ENCODE measurements at regions not wholly inside any gene's neighbourhood (a gene's known extent, or its start where the extent isn't known, plus 50 kb on each side); places are given as distances from the start of the nearest gene placed in this dataset.

GRCh38 chr2:16739778-16740581 lies 74.3 kb upstream of the CYRIA start:
- Histone ChIP-seq H3K4me3 (ENCODE audit: low read depth, low read length) (no peak overlapping the region), H3K36me3 (no peaks in the 10 kb centered on the region), H3K27ac (no peak overlapping the region), H3K27me3 (ENCODE audit: insufficient read depth, low read depth, severe bottlenecking) (no peaks in the 10 kb centered on the region), H3K9me3 (ENCODE audit: severe bottlenecking) (no peaks in the 10 kb centered on the region)
- DNase-seq: no peak
- no peak for TF ChIP-seq CTCF (IDR thresholded peaks at IDR 0.05; ENCODE audit: low read depth, low read length)

- Histone ChIP-seq H3K27me3 (ENCODE audit: insufficient read depth, low read depth, severe bottlenecking) (no peaks in the 10 kb centered on the region), H3K4me3 (ENCODE audit: low read depth, low read length) (no peak overlapping the region), H3K36me3 (no peaks in the 10 kb centered on the region), H3K27ac (no peak overlapping the region), H3K9me3 (ENCODE audit: severe bottlenecking) (no peaks in the 10 kb centered on the region)
- TF ChIP-seq CTCF (IDR thresholded peaks at IDR 0.05; ENCODE audit: low read depth, low read length): no peak
- DNase-seq: no peak
Observed at GRCh38 chr2:16738361-16739225, 73.0 kb upstream of the CYRIA start.

- no peaks in the 10 kb centered on the region for H3K9me3 ChIP-seq (ENCODE audit: severe bottlenecking)
- DNase-seq: no peak
- TF ChIP-seq CTCF (IDR thresholded peaks at IDR 0.05; ENCODE audit: low read depth, low read length): no peak
- no peaks in the 10 kb centered on the region for H3K36me3 ChIP-seq
- H3K27ac ChIP-seq: no peak overlapping the region
- no peaks in the 10 kb centered on the region for H3K27me3 ChIP-seq (ENCODE audit: insufficient read depth, low read depth, severe bottlenecking)
- no peak overlapping the region for H3K4me3 ChIP-seq (ENCODE audit: low read depth, low read length)
Observed at GRCh38 chr2:16737812-16738211, 72.2 kb upstream of the CYRIA start.

- H3K9me3 ChIP-seq (ENCODE audit: severe bottlenecking): no peaks in the 10 kb centered on the region
- no peaks in the 10 kb centered on the region for H3K27me3 ChIP-seq (ENCODE audit: insufficient read depth, low read depth, severe bottlenecking)
- no peak overlapping the region for H3K4me3 ChIP-seq (ENCODE audit: low read depth, low read length)
- DNase-seq: no peak
- no peak for TF ChIP-seq CTCF (IDR thresholded peaks at IDR 0.05; ENCODE audit: low read depth, low read length)
- no peaks in the 10 kb centered on the region for H3K36me3 ChIP-seq
- no peak overlapping the region for H3K27ac ChIP-seq
Observed at GRCh38 chr2:16736633-16737032, 71.0 kb upstream of the CYRIA start.

GRCh38 chr2:16729335-16729734 lies 63.7 kb upstream of the CYRIA start:
- Histone ChIP-seq H3K27ac (no peak overlapping the region), H3K36me3 (no peaks in the 10 kb centered on the region), H3K4me3 (ENCODE audit: low read depth, low read length) (no peak overlapping the region), H3K27me3 (ENCODE audit: insufficient read depth, low read depth, severe bottlenecking) (no peaks in the 10 kb centered on the region), H3K9me3 (ENCODE audit: severe bottlenecking) (no peaks in the 10 kb centered on the region)
- no peak for TF ChIP-seq CTCF (IDR thresholded peaks at IDR 0.05; ENCODE audit: low read depth, low read length)
- DNase-seq: no peak

Measured in WERI-Rb-1 (cell line).